Activated CD4-positive, alpha-beta T cell treated with anti-CD3 and anti-CD28 coated beads, Interleukin-2, amount 50 U/mL, for 16 hours (primary cell): ENCODE measurements at regions not wholly inside any gene's neighbourhood (a gene's known extent, or its start where the extent isn't known, plus 50 kb on each side); places are given as distances from the start of the nearest gene placed in this dataset.

Experiments used
- DNase-seq: peaks from one replicate; pipeline ENCODE4 v3.0.0-alpha.2; 2020

- no peak for DNase-seq
Measured at GRCh38 chr5:15080219-15080618, 208.6 kb upstream of the ANKH start.

GRCh38 chr5:15079566-15079965, 208.0 kb upstream of the ANKH start:
- DNase-seq: no peak

- no peak for DNase-seq
Measured at GRCh38 chr5:15074651-15075050, 203.1 kb upstream of the ANKH start.

GRCh38 chr5:15073453-15073852, 201.9 kb upstream of the ANKH start:
- no peak for DNase-seq

- no peak for DNase-seq
Measured at GRCh38 chr5:15070907-15071306, 199.3 kb upstream of the ANKH start.

- no peak for DNase-seq
Measured at GRCh38 chr5:15069407-15069905, 197.9 kb upstream of the ANKH start.

- no peak for DNase-seq
Measured at GRCh38 chr5:15065091-15065490, 193.5 kb upstream of the ANKH start.

GRCh38 chr5:15064396-15064795, 192.8 kb upstream of the ANKH start:
- DNase-seq: no peak

- no peak for DNase-seq
Measured at GRCh38 chr5:15056988-15057592, 185.5 kb upstream of the ANKH start.

GRCh38 chr5:15044521-15044920, 172.9 kb upstream of the ANKH start:
- DNase-seq: no peak

- DNase-seq: no peak
Measured at GRCh38 chr5:15037247-15037908, 165.8 kb upstream of the ANKH start.

- DNase-seq: no peak
Measured at GRCh38 chr5:15034379-15034778, 162.8 kb upstream of the ANKH start.

- no peak for DNase-seq
Measured at GRCh38 chr5:15031180-15031579, 159.6 kb upstream of the ANKH start.

- no peak for DNase-seq
Measured at GRCh38 chr5:15027764-15028163, 156.2 kb upstream of the ANKH start.

- no peak for DNase-seq
Measured at GRCh38 chr5:15026944-15027343, 155.4 kb upstream of the ANKH start.

GRCh38 chr5:15026011-15026893, 154.7 kb upstream of the ANKH start:
- DNase-seq: no peak

- DNase-seq: no peak
Measured at GRCh38 chr5:15023846-15024245, 152.3 kb upstream of the ANKH start.

GRCh38 chr5:15023266-15023665, 151.7 kb upstream of the ANKH start:
- no peak for DNase-seq

- no peak for DNase-seq
Measured at GRCh38 chr5:15021266-15022046, 149.9 kb upstream of the ANKH start.

- no peak for DNase-seq
Measured at GRCh38 chr5:15020736-15021135, 149.2 kb upstream of the ANKH start.

- DNase-seq: no peak
Measured at GRCh38 chr5:15014809-15015208, 143.2 kb upstream of the ANKH start.

- peak; percentile 47 for DNase-seq
Measured at GRCh38 chr5:15013654-15014463, 142.3 kb upstream of the ANKH start.
